ENCODE measurements at regions not wholly inside any gene's neighbourhood (a gene's known extent, or its start where the extent isn't known, plus 50 kb on each side); places are given as distances from the start of the nearest gene placed in this dataset.
"Not testable (repeated sequence)": the region's sequence is repeated elsewhere in the genome, so short reads cannot be mapped to it uniquely, and the experiment has no call there.

- Histone ChIP-seq H3K4me2 (no peak overlapping the region), H4K20me1 (no peaks in the 10 kb centered on the region), H3K4me1 (no peaks in the 10 kb centered on the region; the same call in 1 of the 2 replicates), H3K36me3 (no peaks in the 10 kb centered on the region), H3K9me3 (no peaks in the 10 kb centered on the region), H3K27ac (no peak overlapping the region), H3K27me3 (no peaks in the 10 kb centered on the region), H3K9ac (no peak overlapping the region), H3K4me3 (no peak overlapping the region)
- TF ChIP-seq Cebpa-rat (IDR thresholded peaks at IDR 0.05): no peak
Observed at GRCh38 chr11:98536023-98536422, 484.7 kb upstream of the CNTN5 start.

- not testable (repeated sequence) for H3K9me3 ChIP-seq, H4K20me1 ChIP-seq, H3K27ac ChIP-seq, H3K4me1 ChIP-seq, H3K27me3 ChIP-seq, H3K4me2 ChIP-seq, H3K9ac ChIP-seq, H3K36me3 ChIP-seq, H3K4me3 ChIP-seq
Observed at GRCh38 chr11:98538358-98538757, 482.4 kb upstream of the CNTN5 start.

GRCh38 chr11:98545544-98546175, 475.1 kb upstream of the CNTN5 start:
- no peak for TF ChIP-seq Cebpa-rat (IDR thresholded peaks at IDR 0.05)
- H3K9ac ChIP-seq: no peak overlapping the region
- no peaks in the 10 kb centered on the region for H3K9me3 ChIP-seq
- H4K20me1 ChIP-seq: no peaks in the 10 kb centered on the region
- H3K4me1 ChIP-seq: no peaks in the 10 kb centered on the region
- no peaks in the 10 kb centered on the region for H3K27me3 ChIP-seq
- no peak overlapping the region for H3K4me3 ChIP-seq
- no peaks in the 10 kb centered on the region for H3K36me3 ChIP-seq
- no peak overlapping the region for H3K27ac ChIP-seq
- no peak overlapping the region for H3K4me2 ChIP-seq

DNA sequence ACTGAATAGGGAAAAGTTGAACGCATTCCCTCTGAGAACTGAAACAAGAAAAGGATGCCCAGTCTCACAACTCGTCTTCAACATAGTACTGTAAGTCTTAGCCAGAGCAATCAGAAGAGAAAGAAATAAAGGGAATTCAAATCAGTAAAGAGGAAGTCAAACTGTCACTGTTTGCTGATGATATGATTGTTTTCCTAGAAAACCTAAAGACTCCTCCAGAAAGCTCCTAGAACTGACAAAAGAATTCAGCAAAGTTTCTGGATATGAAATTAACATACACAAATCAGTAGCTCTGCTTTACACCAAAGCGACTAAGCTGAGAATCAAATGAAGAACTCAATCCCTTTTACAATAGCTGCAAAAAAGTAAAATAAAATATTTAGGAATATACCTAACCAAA, 471.2 kb upstream of the CNTN5 start:
- no peaks in the 10 kb centered on the region for H3K27me3 ChIP-seq
- H3K4me3 ChIP-seq: no peak overlapping the region
- no peak for TF ChIP-seq Cebpa-rat (IDR thresholded peaks at IDR 0.05)
- no peaks in the 10 kb centered on the region for H3K36me3 ChIP-seq
- no peaks in the 10 kb centered on the region for H4K20me1 ChIP-seq
- no peaks in the 10 kb centered on the region for H3K4me1 ChIP-seq
- no peak overlapping the region for H3K4me2 ChIP-seq
- no peak overlapping the region for H3K27ac ChIP-seq
- H3K9me3 ChIP-seq: no peaks in the 10 kb centered on the region
- no peak overlapping the region for H3K9ac ChIP-seq

DNA sequence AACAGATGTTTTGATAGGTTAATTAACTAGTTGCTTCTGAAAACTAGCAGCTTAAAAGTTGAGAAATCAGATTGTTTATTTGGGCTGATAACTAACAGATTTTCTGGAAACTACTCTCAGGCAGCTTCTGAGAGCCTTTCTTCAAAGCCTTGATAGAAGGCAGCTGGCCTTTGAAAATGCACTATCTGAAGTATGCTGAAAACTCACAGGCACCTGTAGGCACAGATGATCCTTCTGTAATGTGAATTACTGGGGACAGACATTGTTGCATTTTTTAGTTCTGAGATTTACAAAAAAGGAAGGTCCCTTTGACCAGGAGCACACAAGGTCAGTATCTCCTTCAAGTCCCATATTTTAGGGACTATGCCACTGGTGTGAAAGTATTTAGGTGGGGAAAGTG, 460.8 kb upstream of the CNTN5 start:
- no peak overlapping the region for H3K9ac ChIP-seq
- no peak for TF ChIP-seq Cebpa-rat (IDR thresholded peaks at IDR 0.05)
- H3K4me1 ChIP-seq: no peaks in the 10 kb centered on the region
- no peak overlapping the region for H3K27ac ChIP-seq
- H3K9me3 ChIP-seq: no peaks in the 10 kb centered on the region
- no peak overlapping the region for H3K4me3 ChIP-seq
- no peaks in the 10 kb centered on the region for H3K27me3 ChIP-seq
- H4K20me1 ChIP-seq: no peaks in the 10 kb centered on the region
- no peak overlapping the region for H3K4me2 ChIP-seq
- no peaks in the 10 kb centered on the region for H3K36me3 ChIP-seq

DNA sequence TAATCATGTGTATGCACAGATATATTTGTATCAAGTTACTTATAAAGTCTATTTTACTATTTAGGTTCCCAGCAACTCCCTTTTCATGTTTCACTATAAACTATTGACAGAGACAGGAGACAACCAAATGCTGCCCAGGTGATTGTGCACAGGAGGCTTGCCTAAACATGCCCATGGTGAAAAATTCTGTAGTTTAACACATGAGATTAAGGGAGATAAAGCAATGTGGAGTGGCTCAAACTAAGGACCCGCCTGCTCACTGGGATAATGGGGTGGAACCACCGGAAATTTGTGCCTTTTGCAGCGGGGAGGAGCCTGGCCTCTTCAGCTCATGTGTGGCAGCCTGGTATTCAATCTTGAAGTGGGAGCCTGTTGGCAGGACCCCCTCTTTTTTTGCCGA, 459.5 kb upstream of the CNTN5 start:
- H3K4me2 ChIP-seq: no peak overlapping the region
- H3K27ac ChIP-seq: no peak overlapping the region
- no peaks in the 10 kb centered on the region for H3K36me3 ChIP-seq
- no peaks in the 10 kb centered on the region for H3K27me3 ChIP-seq
- H3K4me1 ChIP-seq: no peaks in the 10 kb centered on the region
- H3K9ac ChIP-seq: no peak overlapping the region
- TF ChIP-seq Cebpa-rat (IDR thresholded peaks at IDR 0.05): no peak
- H3K9me3 ChIP-seq: no peaks in the 10 kb centered on the region
- no peaks in the 10 kb centered on the region for H4K20me1 ChIP-seq
- no peak overlapping the region for H3K4me3 ChIP-seq

DNA sequence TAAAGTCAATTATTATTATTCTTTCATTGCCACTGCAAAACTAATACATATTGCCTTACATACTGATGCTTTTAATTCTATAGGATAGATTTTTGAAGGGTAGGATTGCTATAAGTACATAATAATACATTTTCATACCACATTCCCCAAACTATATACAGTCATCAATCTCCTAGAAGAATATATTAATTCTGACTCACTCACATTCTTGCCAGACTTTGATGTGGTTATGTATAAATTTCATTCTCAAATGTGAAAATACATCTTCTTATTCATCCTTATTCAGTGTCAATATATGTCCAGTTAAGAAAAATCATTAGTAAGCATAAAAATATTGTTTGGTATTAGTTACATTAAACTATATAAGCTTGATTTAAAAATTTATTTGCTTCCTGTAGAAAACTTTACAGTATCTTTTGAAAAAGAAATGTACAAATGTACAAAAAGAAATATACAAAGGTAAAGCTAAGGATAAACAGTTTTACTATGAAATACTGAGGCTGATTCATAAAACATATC, 458.8 kb upstream of the CNTN5 start:
- no peaks in the 10 kb centered on the region for H4K20me1 ChIP-seq
- no peaks in the 10 kb centered on the region for H3K4me1 ChIP-seq
- no peak overlapping the region for H3K4me3 ChIP-seq
- TF ChIP-seq Cebpa-rat (IDR thresholded peaks at IDR 0.05): no peak
- H3K9me3 ChIP-seq: no peaks in the 10 kb centered on the region
- H3K4me2 ChIP-seq: no peak overlapping the region
- no peaks in the 10 kb centered on the region for H3K27me3 ChIP-seq
- H3K27ac ChIP-seq: no peak overlapping the region
- H3K36me3 ChIP-seq: no peaks in the 10 kb centered on the region
- H3K9ac ChIP-seq: no peak overlapping the region

GRCh38 chr11:98564233-98564632, 456.5 kb upstream of the CNTN5 start:
- Histone ChIP-seq H3K9ac (no peak overlapping the region), H3K36me3 (no peaks in the 10 kb centered on the region), H3K27ac (no peak overlapping the region), H4K20me1 (no peaks in the 10 kb centered on the region), H3K4me1 (no peaks in the 10 kb centered on the region), H3K9me3 (no peaks in the 10 kb centered on the region), H3K27me3 (no peaks in the 10 kb centered on the region), H3K4me2 (no peak overlapping the region), H3K4me3 (no peak overlapping the region)
- no peak for TF ChIP-seq Cebpa-rat (IDR thresholded peaks at IDR 0.05)

GRCh38 chr11:98564881-98565280, 455.9 kb upstream of the CNTN5 start:
- no peak overlapping the region for H3K9ac ChIP-seq
- H3K4me3 ChIP-seq: no peak overlapping the region
- no peak for TF ChIP-seq Cebpa-rat (IDR thresholded peaks at IDR 0.05)
- no peaks in the 10 kb centered on the region for H3K27me3 ChIP-seq
- H3K4me2 ChIP-seq: no peak overlapping the region
- H3K27ac ChIP-seq: no peak overlapping the region
- no peaks in the 10 kb centered on the region for H3K4me1 ChIP-seq
- no peaks in the 10 kb centered on the region for H4K20me1 ChIP-seq
- H3K36me3 ChIP-seq: no peaks in the 10 kb centered on the region
- H3K9me3 ChIP-seq: no peaks in the 10 kb centered on the region

GRCh38 chr11:98565311-98565710, 455.4 kb upstream of the CNTN5 start:
- Histone ChIP-seq H3K4me2 (no peak overlapping the region), H3K36me3 (no peaks in the 10 kb centered on the region), H4K20me1 (no peaks in the 10 kb centered on the region), H3K27ac (no peak overlapping the region), H3K9ac (no peak overlapping the region), H3K4me3 (no peak overlapping the region), H3K4me1 (no peaks in the 10 kb centered on the region), H3K9me3 (no peaks in the 10 kb centered on the region), H3K27me3 (no peaks in the 10 kb centered on the region)
- TF ChIP-seq Cebpa-rat (IDR thresholded peaks at IDR 0.05): no peak

DNA sequence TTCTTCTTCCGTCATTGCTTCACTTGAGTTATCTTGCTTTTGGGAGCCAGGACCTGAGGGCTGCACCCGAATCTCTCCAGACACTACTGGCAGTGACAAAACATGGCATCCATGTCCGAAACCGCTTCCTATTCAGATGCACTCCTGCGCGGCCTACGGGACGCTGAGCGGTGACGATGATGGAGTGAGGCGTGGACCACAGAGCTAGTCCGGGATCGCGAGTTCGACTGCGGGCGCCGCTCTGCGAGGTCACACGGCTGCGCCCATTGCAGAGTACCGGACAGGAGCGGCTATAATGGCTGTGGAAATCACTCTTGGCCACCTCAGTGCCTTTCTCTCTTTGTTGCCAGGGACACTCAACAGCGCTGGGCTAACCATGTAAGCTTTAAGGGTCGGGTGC, 453.8 kb upstream of the CNTN5 start:
- H3K4me2 ChIP-seq: no peak overlapping the region
- no peak for TF ChIP-seq Cebpa-rat (IDR thresholded peaks at IDR 0.05)
- H3K9ac ChIP-seq: no peak overlapping the region
- no peaks in the 10 kb centered on the region for H3K9me3 ChIP-seq
- H3K27me3 ChIP-seq: no peaks in the 10 kb centered on the region
- no peaks in the 10 kb centered on the region for H3K36me3 ChIP-seq
- no peaks in the 10 kb centered on the region for H3K4me1 ChIP-seq
- no peak overlapping the region for H3K4me3 ChIP-seq
- no peaks in the 10 kb centered on the region for H4K20me1 ChIP-seq
- no peak overlapping the region for H3K27ac ChIP-seq

Measured in BLaER1 (cell line).